ENCODE measurements at regions not wholly inside any gene's neighbourhood (a gene's known extent, or its start where the extent isn't known, plus 50 kb on each side); places are given as distances from the start of the nearest gene placed in this dataset.

DNA sequence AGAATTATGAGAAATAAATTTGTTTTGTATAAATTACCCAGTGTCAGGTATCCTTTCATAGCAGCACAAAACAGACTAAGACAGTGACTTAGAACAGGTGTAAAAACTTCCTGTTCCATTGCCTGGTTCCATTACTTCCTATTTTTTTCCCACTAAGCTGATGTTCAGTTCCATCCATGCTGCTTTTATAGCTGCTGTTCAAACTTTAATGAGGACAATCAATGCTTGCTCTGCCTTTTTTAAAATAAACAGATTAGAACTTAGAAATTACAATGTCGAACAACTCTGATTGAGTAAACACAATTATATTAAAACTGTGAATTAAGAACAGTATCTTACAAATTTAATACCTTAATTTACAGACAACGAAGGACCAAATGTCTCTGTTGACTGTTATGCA, 818.9 kb downstream of the OLFM4 start:
- H3K27ac Mint-ChIP-seq = no peak overlapping the region
- Histone ChIP-seq H3K4me1 (peaks cover 14% of the 10 kb centered on the region), H3K36me3 (no peaks in the 10 kb centered on the region), H4K20me1 (ENCODE audit: low read depth) (no peaks in the 10 kb centered on the region), H3K4me2 (no peak overlapping the region), H3K79me2 (ENCODE audit: low read depth) (no peaks in the 10 kb centered on the region), H3F3A (ENCODE audit: low read depth) (peaks cover 3% of the 10 kb centered on the region), H3K27ac (no peak overlapping the region), H3K9ac (no peak overlapping the region), H3K9me3 (ENCODE audit: low read depth) (no peaks in the 10 kb centered on the region), H3K4me3 (no peak overlapping the region), H3K27me3 (no peaks in the 10 kb centered on the region), H2AFZ (replicated peaks) (no peak overlapping the region)
- no peak overlapping the region for H3K4me3 Mint-ChIP-seq
- peaks cover 7% of the 10 kb centered on the region for H3K27me3 Mint-ChIP-seq (ENCODE audit: insufficient read depth, low read depth)
- TF ChIP-seq EZH2 (IDR thresholded peaks at IDR 0.05) = no peak
- TF ChIP-seq EZH2phosphoT487 (IDR thresholded peaks at IDR 0.05) = no peak
- TF ChIP-seq, protein P1, sequence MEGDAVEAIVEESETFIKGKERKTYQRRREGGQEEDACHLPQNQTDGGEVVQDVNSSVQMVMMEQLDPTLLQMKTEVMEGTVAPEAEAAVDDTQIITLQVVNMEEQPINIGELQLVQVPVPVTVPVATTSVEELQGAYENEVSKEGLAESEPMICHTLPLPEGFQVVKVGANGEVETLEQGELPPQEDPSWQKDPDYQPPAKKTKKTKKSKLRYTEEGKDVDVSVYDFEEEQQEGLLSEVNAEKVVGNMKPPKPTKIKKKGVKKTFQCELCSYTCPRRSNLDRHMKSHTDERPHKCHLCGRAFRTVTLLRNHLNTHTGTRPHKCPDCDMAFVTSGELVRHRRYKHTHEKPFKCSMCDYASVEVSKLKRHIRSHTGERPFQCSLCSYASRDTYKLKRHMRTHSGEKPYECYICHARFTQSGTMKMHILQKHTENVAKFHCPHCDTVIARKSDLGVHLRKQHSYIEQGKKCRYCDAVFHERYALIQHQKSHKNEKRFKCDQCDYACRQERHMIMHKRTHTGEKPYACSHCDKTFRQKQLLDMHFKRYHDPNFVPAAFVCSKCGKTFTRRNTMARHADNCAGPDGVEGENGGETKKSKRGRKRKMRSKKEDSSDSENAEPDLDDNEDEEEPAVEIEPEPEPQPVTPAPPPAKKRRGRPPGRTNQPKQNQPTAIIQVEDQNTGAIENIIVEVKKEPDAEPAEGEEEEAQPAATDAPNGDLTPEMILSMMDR (IDR thresholded peaks at IDR 0.05) = no peak
- H3K9me3 Mint-ChIP-seq = no peaks in the 10 kb centered on the region
- H3K36me3 Mint-ChIP-seq = no peaks in the 10 kb centered on the region
- peaks cover 8% of the 10 kb centered on the region for H3K4me1 Mint-ChIP-seq
- DNase-seq (ENCODE audit: low spot score) = no peak

DNA sequence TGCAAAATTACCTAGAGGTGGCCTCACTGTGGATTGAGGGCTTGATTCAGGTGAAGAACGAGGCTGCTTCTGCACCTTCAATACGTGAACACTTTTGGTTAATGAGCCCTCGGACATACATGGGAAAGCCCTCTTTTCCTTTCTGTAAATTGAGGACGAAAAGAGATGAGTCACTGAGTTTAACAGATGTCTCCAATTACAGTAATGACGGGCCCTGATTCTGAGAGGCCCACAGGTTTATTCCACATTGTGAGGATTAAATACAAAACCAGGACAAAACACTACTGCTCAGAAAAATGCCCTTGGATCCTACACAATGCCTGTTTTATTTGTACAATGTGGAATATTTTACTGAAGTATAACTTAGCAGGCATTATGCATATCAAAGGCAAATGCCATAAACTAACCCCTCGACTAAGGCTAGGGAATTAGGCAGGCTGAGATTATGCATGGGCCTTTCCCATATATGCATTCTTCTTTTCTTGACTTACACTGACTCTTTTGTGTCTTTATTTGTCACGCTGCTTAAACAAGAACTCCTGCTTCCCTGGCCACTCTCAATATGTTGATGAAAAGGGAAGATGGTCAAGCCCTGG, 819.9 kb downstream of the OLFM4 start:
- Histone ChIP-seq H3F3A (ENCODE audit: low read depth) (peaks cover 3% of the 10 kb centered on the region), H3K4me3 (no peak overlapping the region), H3K9ac (no peak overlapping the region), H3K79me2 (ENCODE audit: low read depth) (no peaks in the 10 kb centered on the region), H3K27me3 (no peaks in the 10 kb centered on the region), H3K9me3 (ENCODE audit: low read depth) (no peaks in the 10 kb centered on the region), H3K27ac (no peak overlapping the region), H3K4me1 (peaks cover 14% of the 10 kb centered on the region), H4K20me1 (ENCODE audit: low read depth) (no peaks in the 10 kb centered on the region), H3K4me2 (peak overlapping the region; percentile 39), H3K36me3 (no peaks in the 10 kb centered on the region), H2AFZ (replicated peaks) (no peak overlapping the region)
- peaks cover 7% of the 10 kb centered on the region for H3K27me3 Mint-ChIP-seq (ENCODE audit: insufficient read depth, low read depth)
- H3K36me3 Mint-ChIP-seq = no peaks in the 10 kb centered on the region
- H3K4me3 Mint-ChIP-seq = no peak overlapping the region
- peaks cover 8% of the 10 kb centered on the region for H3K4me1 Mint-ChIP-seq
- peak; percentile 49 for DNase-seq (ENCODE audit: low spot score)
- TF ChIP-seq, protein P1 (IDR thresholded peaks at IDR 0.05) = no peak
- no peak for TF ChIP-seq EZH2 (IDR thresholded peaks at IDR 0.05)
- no peak for TF ChIP-seq EZH2phosphoT487 (IDR thresholded peaks at IDR 0.05)
- H3K27ac Mint-ChIP-seq = no peak overlapping the region
- H3K9me3 Mint-ChIP-seq = no peaks in the 10 kb centered on the region

GRCh38 chr13:53854321-53854720, 825.7 kb downstream of the OLFM4 start:
- no peaks in the 10 kb centered on the region for H3F3A ChIP-seq (ENCODE audit: low read depth)
- Mint-ChIP-seq H3K27me3 (ENCODE audit: insufficient read depth, low read depth) (peaks cover 2% of the 10 kb centered on the region), H3K9me3 (no peaks in the 10 kb centered on the region), H3K36me3 (no peaks in the 10 kb centered on the region), H3K4me1 (peaks cover under 1% of the 10 kb centered on the region), H3K4me3 (no peak overlapping the region), H3K27ac (no peak overlapping the region)
- H3K4me2 ChIP-seq = no peak overlapping the region
- H4K20me1 ChIP-seq (ENCODE audit: low read depth) = no peaks in the 10 kb centered on the region
- H3K27me3 ChIP-seq = no peaks in the 10 kb centered on the region
- H2AFZ ChIP-seq (replicated peaks) = no peak overlapping the region
- no peak overlapping the region for H3K27ac ChIP-seq
- H3K36me3 ChIP-seq = no peaks in the 10 kb centered on the region
- H3K79me2 ChIP-seq (ENCODE audit: low read depth) = no peaks in the 10 kb centered on the region
- no peak for DNase-seq (ENCODE audit: low spot score)
- no peaks in the 10 kb centered on the region for H3K9me3 ChIP-seq (ENCODE audit: low read depth)
- no peak overlapping the region for H3K4me3 ChIP-seq
- no peaks in the 10 kb centered on the region for H3K4me1 ChIP-seq
- H3K9ac ChIP-seq = no peak overlapping the region
- no peak for TF ChIP-seq EZH2 (IDR thresholded peaks at IDR 0.05)
- TF ChIP-seq EZH2phosphoT487 (IDR thresholded peaks at IDR 0.05) = no peak
- TF ChIP-seq, protein P1 (IDR thresholded peaks at IDR 0.05) = no peak
